Fibroblast of pulmonary artery (primary cell): ENCODE measurements at regions not wholly inside any gene's neighbourhood (a gene's known extent, or its start where the extent isn't known, plus 50 kb on each side); places are given as distances from the start of the nearest gene placed in this dataset.

Experiments used
- DNase-seq: peaks from one replicate; pipeline ENCODE4 v3.0.0-alpha.2; 2010; ENCODE audit warnings: low read depth
- H3K4me3 ChIP-seq: replicated peaks from 2 replicates; pipeline ENCODE4 v1.5.1; 2011; ENCODE audit warnings: low read depth, mild to moderate bottlenecking, control low read depth, low read length, moderate library complexity
- TF ChIP-seq, protein P1 (sequence below): IDR thresholded peaks from 2 replicates; pipeline ENCODE4 v1.5.1; 2011; ENCODE audit warnings: mild to moderate bottlenecking, control low read depth, low read length, inconsistent platforms; ENCODE audit errors: missing control alignments

DNA sequence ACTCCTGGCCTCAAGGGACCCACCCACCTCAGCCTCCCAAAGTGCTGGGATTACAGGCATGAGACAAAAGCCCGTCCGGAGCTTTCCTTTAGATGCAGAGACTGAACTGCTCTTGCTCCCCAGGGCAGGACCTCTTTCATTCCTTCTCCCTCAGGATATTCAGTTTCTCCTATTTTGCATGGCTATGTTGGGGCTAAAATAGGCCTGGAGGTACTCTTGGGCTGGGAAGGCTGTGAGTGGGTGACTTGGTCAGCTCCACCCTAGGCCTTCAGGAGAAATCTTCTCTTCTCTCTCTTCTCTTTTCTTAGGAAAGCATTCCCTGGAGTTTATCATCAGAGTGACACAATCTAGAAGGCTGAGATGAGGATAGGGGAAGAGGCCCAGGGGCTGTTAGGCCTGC lies 126.4 kb downstream of the LRRC70 start:
- H3K4me3 ChIP-seq: no peak overlapping the region
- TF ChIP-seq, protein P1, sequence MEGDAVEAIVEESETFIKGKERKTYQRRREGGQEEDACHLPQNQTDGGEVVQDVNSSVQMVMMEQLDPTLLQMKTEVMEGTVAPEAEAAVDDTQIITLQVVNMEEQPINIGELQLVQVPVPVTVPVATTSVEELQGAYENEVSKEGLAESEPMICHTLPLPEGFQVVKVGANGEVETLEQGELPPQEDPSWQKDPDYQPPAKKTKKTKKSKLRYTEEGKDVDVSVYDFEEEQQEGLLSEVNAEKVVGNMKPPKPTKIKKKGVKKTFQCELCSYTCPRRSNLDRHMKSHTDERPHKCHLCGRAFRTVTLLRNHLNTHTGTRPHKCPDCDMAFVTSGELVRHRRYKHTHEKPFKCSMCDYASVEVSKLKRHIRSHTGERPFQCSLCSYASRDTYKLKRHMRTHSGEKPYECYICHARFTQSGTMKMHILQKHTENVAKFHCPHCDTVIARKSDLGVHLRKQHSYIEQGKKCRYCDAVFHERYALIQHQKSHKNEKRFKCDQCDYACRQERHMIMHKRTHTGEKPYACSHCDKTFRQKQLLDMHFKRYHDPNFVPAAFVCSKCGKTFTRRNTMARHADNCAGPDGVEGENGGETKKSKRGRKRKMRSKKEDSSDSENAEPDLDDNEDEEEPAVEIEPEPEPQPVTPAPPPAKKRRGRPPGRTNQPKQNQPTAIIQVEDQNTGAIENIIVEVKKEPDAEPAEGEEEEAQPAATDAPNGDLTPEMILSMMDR: no peak
- no peak for DNase-seq

DNA sequence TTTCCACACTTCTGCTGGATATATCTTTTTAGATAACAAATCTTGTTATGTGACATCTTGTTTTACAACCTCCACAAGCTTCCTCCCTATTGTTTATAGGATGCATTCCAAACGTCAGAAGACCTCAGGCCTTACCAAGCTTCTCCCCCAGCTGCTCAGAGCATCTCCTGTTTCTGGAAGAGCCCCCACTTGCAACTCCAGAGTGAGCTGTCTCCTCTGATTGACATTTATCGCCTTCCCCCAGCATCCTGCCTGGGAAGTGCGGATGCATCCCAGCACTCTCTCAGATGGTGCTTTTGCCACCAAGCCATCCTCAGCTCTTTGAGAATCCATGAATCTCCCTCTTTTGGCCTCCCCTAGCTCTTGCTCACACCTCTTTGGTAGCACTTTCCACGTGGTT lies 123.5 kb downstream of the LRRC70 start:
- TF ChIP-seq, protein P1: no peak
- H3K4me3 ChIP-seq: no peak overlapping the region
- DNase-seq: no peak

DNA sequence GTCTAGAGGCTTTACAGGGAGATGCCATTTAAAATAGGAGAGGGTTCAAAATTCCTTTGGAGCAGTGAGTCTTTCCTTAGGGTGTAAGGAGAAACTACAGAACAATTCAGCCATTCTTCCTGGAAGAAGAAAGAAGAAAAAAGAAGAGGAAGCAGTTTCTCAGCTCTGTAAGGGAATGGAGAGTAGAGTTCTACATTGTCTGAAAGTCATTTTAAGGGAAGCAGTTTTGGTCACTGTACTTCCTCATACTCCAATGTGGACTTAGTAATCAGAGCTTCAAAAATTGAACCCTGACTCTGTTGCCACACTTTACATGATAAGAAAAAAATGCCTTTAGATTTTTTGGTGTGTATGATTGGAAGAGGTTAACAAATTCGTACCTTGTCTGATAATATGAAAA lies 122.4 kb downstream of the LRRC70 start:
- no peak for DNase-seq
- TF ChIP-seq, protein P1: no peak

DNA sequence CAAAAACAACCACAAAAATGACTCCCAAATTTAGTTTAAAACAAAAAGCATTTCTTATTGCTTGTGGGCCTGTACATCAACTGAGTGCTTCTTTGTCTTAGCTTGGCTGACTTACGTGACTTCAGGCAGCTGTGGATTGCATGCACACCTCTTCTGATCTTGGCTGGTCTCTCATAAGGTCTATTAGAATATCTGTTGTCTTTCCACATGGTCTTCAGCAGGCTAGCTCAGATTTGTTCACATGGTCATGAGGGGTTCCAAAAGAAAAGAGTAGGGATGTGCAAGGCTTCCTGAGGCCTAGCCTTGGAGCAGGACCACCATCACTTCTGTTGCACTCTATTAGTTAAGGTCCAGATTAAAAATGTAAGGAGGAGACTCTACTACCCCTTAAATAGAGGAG lies 120.1 kb downstream of the LRRC70 start:
- DNase-seq: no peak
- TF ChIP-seq, protein P1: no peak
- H3K4me3 ChIP-seq: no peak overlapping the region

More for the DNA sequence above, 122.4 kb downstream of the LRRC70 start:
- H3K4me3 ChIP-seq: no peak overlapping the region

DNA sequence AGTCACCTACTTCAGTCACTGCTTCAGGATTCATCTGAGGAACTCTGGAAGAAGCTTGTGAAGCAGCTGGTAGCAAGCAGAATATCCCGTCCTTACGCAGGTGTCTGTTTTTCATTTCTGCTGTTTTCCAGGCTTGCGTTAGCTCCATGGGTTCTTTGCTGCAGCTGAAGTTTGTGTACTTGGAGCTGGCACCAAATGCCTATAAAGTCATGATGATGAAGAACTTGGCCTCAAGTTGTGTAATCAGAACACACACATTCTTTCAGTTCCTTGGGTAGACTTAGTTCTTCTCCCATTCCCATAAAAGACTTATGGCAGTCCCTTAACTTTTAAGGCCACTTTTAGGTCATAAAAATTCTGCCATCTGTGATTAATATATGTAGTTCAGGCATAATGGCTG lies 116.7 kb downstream of the LRRC70 start:
- TF ChIP-seq, protein P1: no peak
- no peak for DNase-seq
- no peak overlapping the region for H3K4me3 ChIP-seq

DNA sequence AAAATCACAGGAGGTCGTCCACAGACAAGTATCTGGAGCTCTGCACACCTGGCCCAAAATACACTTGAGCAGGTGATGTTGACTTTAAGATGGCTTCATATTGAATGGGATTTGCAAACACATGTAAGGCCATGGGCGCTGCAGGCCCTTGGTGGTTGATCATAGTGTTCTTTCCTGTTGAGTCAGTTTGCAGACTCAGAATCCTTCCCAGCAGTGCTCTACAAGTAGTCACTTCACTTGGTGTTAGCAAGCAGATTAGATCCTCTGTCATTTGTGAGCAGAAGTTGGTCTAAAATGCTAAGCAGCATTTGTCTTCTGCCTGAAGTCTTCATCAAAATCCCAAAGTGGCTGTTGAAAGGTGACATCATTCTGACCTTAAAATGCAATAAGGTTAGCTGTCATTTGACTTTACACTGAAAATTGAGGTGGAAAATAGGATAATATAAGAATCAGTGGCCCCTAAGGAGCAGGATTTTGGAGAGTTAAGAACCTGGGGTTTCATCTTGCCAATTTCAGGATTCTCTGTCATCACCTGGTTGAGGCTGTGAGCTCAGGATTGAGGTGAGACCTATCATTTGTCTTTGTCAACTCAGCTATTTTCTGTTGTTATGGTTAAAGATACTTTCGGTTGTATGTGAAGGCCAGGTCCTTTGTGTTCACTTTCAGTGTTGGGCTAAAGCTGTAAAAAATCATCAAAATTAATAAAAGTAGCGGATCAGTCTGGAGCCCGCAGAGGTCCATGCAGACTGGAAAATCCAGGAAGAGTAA lies 114.5 kb downstream of the LRRC70 start:
- H3K4me3 ChIP-seq: no peak overlapping the region
- TF ChIP-seq, protein P1: no peak
- no peak for DNase-seq

DNA sequence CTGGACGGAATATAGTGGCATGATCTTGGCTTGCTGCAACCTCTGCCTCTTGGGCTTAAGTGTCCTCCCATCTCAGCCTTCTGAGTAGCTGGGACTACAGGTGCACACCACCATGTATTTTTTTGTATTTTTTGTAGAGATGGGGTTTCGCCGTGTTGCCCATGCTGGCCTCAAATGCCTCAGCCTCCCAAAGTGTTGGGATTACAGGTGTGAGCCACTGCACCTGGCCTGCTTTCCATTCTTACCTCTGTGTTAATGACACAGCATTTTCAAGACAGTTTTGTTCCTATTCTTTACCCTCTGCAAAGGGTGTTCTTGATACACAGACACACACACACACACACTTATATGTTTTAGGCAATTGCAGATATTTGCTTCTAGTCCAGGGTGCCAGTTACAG lies 113.3 kb downstream of the LRRC70 start:
- TF ChIP-seq, protein P1: no peak
- H3K4me3 ChIP-seq: no peak overlapping the region
- DNase-seq: no peak
